GM19438 (cell line): ENCODE measurements at regions not wholly inside any gene's neighbourhood (a gene's known extent, or its start where the extent isn't known, plus 50 kb on each side); places are given as distances from the start of the nearest gene placed in this dataset.

Experiments used
- ATAC-seq: cut with Tn5 transposase; IDR thresholded peaks from one replicate; pipeline ENCODE4 v1.9.1; 2021; ENCODE audit warnings: low read depth; ENCODE audit not compliant: unreplicated experiment

DNA sequence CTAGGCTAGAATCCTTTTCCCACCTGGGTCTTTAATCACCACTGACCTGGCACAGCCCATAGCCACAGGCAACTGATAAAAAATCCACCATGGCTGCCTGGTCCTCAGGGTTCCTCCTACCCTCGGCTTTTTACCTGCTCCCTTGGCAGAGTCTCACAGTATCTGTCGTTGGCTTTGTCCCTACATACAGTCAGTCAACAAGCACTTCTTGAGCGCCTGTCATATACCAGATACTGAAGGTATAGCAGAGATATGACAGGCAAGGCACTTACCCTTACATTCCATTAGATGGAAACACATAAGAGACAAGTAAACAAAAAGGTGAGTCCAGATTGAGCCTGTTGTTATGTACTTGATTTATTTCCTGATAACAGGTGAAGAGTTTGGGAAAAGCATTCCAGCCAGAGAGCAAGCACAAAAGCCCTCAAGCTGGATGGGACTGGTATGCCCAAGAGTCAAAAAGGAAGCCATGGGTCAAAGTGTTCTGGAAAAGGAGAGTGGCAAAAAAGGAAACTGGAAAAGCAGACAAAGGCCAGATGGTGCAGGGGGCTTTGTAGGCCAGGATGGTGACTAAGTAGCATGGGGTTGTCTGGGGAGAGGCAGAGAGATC lies 247.0 kb downstream of the CHD9NB start:
- ATAC-seq: no peak

- ATAC-seq: no peak
Observed at GRCh38 chr16:52800432-52800831, 252.3 kb downstream of the CHD9NB start.

DNA sequence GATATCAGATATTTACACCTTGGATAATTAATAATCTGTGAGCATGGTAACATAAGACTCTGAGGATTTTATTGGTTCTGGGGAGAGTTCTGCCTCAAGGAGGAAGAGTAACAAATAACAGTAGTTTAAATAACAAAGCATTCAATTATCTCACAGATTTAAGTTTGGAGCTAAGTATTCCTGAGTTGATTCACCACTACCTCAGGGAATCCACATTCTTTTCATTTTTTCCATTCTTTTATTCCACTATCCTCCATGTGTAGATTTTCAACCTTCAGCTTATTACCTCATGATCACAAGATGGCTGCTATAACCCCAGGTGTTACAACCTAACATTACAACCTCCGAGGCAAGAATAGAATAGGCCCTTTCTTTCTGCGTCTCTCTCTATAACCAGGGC lies 252.2 kb upstream of the TOX3 start:
- no peak for ATAC-seq

GRCh38 chr16:52787709-52788108 lies 240.8 kb upstream of the TOX3 start:
- no peak for ATAC-seq

DNA sequence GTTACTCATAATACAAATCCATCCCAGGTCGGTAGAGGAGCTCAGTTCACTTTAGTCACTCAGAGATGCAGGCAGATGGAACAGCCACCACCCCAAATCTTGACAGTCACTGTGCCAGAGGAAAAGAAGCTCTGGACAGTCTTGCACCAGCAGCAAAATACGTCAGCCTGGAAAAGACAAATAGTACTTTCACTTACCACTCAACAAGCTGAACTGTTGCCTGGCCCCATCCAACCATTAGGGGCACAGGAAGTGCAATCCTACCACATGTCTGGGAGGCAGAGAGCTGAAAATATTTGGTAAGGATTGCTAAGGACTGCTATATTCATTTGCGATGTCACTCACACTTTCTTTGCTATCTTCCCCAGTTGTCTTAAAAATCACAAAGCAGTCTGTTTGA lies 239.1 kb upstream of the TOX3 start:
- ATAC-seq: no peak

GRCh38 chr16:52785653-52786052 lies 238.7 kb upstream of the TOX3 start:
- ATAC-seq: no peak

DNA sequence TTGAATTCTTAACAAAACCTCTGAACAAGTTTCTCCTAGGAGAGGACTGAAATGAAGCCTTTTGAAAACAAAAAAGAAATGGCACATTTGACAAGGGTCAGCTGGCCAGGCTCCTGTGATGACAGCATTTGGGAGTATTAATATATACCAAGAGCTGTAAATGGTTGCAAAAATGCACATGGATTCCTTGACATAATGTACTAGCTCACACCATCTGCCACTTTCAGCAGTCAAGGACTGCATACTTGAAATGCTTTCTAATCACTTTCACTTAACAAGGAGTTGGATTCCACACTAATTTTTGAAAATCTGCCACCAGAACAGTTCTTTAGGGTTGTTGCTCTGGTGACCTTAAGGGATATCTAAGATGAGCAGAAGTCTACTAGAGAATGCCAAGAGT lies 236.7 kb upstream of the TOX3 start:
- no peak for ATAC-seq

DNA sequence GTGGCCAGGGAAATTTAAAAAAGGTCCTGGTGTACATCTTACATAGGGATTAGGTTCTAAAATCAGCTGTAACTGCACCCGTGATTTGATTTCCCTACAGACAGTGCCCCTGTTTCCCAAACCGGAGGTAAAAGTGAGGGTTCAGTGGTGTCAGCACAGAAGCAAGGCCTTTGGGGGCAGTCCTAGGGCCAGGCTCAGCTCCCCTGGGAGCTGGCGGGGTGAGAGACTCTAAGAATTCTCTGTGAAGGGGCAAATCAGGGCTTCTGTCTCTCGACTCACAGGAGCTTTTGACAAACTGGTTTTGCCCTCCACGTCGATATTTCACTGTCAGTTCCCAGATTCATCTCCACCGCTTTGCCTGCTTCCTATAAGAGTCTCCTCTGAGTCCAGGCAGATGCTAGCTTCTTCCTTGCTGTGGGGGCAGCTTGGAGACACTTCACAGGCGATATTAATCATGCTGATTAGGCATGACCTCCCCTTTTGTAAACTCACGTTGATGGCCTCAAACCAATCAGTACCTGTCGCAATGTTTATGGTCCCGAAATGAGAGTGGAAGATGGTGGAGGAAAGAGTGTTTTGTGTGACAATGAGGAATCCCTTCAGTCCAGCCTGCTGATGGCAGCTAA lies 234.2 kb upstream of the TOX3 start:
- ATAC-seq: no peak

- no peak for ATAC-seq
Observed at GRCh38 chr16:52773026-52773425, 226.1 kb upstream of the TOX3 start.

DNA sequence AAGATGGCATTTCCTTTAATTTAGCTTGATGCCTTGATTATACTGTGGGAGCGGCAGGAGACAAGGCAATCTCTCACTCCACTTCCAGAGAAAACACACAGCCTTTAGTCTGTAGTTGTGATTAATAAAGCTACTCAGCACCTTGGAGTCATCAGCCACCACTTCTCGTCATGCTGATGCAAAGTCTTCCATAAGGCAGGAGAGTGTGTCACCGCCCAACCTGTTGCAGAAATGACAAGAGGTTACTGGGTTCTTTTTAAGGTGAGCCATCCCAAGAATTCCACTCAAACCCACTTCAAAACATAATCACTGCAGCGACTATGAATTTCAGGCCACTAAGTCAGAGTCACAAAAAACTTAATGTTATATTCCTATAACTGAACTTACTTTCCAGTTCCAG lies 223.9 kb upstream of the TOX3 start:
- no peak for ATAC-seq

- ATAC-seq: no peak
Observed at GRCh38 chr16:52758473-52758855, 211.5 kb upstream of the TOX3 start.

GRCh38 chr16:52757746-52758472 lies 211.0 kb upstream of the TOX3 start:
- ATAC-seq: no peak

DNA sequence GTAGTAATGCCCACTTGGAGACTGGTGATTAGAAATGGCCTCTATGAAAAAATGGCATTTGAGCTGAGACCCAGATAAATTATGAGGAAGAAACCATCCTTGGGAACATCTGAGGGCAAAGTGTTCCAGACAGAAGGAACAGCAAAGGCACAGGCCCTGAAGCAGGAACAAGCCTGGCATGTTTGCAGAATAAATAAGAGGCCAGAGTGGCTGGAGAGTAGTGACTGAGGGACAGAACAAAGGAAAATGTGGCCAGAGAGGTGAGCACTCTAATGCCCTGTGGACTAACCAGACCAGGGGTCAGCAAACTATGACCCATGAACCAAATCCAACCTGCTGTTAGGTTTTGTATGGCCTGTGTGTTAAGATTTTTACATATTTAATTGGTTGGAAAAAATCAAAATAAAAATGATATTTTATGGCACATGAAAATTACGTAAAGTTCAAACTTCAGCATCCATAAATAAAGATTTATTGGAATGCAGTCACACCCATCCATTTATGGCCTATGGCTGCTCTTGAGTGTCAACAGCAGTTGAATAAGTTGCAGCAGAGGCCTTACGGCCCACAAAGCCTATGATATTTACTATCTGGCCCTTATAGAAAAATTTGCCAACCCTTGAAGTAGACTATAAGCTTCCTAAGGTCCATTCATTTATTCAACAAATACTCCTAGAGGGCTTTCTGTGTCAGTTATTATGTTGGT lies 210.0 kb upstream of the TOX3 start:
- ATAC-seq: no peak

- ATAC-seq: no peak
Observed at GRCh38 chr16:52755396-52755795, 208.5 kb upstream of the TOX3 start.

GRCh38 chr16:52751035-52751434 lies 204.1 kb upstream of the TOX3 start:
- no peak for ATAC-seq

GRCh38 chr16:52748741-52749140 lies 201.8 kb upstream of the TOX3 start:
- ATAC-seq: no peak

DNA sequence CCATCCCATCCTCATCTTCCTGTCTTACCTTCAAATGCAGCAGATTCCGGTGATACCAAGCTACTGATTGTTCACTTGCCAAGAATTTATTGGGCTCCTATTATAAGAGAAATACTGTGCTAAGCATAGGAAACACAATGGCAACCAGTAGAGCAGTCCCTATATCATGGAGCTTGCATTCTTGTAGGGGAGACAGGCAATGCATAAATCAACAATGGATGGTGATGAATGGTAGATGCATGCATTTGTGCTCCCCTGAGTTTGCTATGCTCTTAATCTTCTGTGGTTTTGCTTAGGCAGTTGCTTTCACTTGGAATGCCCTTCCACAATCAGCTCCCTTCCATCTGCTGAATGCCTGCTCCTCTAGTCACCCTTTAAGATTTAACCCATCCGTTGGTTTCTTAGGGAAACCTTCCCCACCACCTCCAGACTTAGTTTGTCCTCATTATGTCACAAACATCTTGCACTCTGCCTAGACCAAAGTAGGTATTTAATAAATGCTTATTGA lies 200.2 kb upstream of the TOX3 start:
- ATAC-seq: no peak

GRCh38 chr16:52743707-52744106 lies 196.8 kb upstream of the TOX3 start:
- ATAC-seq: no peak

GRCh38 chr16:52742608-52743170 lies 195.7 kb upstream of the TOX3 start:
- no peak for ATAC-seq

DNA sequence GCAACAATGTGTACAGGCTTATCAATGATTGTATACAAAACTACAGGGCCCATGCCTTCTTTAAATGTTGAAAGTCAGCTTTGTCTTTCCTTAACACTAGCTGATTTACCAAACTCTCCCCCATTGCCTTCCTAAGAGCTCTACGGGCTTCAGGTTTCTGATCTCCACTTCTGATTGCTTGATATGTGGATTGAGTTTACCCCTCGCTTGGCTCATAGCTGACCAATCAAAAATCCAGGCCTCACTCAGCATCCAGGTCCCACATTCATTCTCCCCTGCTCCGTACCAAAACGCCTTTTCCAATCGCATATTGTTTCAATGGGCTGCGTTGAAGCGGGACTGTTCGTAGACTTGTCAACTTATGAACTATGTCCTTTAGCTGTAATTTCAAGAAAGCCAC lies 195.1 kb upstream of the TOX3 start:
- ATAC-seq: no peak

DNA sequence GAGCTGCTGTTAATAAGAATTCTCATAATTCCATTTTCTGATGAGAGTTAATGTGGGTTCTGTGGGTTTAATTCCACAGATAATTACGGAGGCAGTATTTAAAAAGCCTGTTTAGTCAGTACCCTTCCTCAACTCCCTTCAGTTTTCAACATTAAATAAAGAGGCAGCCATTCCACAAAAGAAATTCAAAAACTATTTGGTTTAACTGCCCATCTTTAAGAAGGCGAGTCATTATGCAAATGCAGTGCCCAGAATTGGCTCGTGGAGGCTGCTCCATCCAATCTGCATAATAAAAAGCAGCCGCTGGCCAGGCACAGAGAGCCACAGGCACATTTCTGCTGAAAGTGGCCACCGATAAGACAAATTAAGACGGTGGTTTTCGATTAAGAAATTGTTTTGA lies 194.4 kb upstream of the TOX3 start:
- no peak for ATAC-seq
